Prostate gland (tissue), 2 donors: ENCODE measurements at regions not wholly inside any gene's neighbourhood (a gene's known extent, or its start where the extent isn't known, plus 50 kb on each side); places are given as distances from the start of the nearest gene placed in this dataset.

Experiments used
- CTCF ChIP-seq, 4 experiments: fragments of 200-600 bp in 2 of 4; fragments of 450-650 bp in 2 of 4; sonication (generic) in 2 of 4; IDR thresholded peaks; 1 replicate in 3 of 4; 2 replicates in 1 of 4; pipeline ENCODE4 v1.5.1; 2016 to 2019; ENCODE audit warnings: antibody characterized with exemption in 4 of 4, mild to moderate bottlenecking in 2 of 4, moderate library complexity in 2 of 4
- POLR2A ChIP-seq: fragments of 450-650 bp; IDR thresholded peaks from one replicate; pipeline ENCODE4 v1.6.1; 2016; ENCODE audit warnings: antibody characterized with exemption, mild to moderate bottlenecking

GRCh38 chr6:113351173-113351834, 505.8 kb upstream of the MARCKS start:
- TF ChIP-seq CTCF (IDR thresholded peaks at IDR 0.05) (no peak), POLR2A (no peak)
